Activated CD4-positive, alpha-beta T cell treated with anti-CD3 and anti-CD28 coated beads for 48 hours (primary cell): ENCODE measurements at regions not wholly inside any gene's neighbourhood (a gene's known extent, or its start where the extent isn't known, plus 50 kb on each side); places are given as distances from the start of the nearest gene placed in this dataset.
"Not testable (repeated sequence)": the region's sequence is repeated elsewhere in the genome, so short reads cannot be mapped to it uniquely, and the experiment has no call there.

Experiments used
- DNase-seq: peaks from one replicate; pipeline ENCODE4 v3.0.0-alpha.2; 2020

DNA sequence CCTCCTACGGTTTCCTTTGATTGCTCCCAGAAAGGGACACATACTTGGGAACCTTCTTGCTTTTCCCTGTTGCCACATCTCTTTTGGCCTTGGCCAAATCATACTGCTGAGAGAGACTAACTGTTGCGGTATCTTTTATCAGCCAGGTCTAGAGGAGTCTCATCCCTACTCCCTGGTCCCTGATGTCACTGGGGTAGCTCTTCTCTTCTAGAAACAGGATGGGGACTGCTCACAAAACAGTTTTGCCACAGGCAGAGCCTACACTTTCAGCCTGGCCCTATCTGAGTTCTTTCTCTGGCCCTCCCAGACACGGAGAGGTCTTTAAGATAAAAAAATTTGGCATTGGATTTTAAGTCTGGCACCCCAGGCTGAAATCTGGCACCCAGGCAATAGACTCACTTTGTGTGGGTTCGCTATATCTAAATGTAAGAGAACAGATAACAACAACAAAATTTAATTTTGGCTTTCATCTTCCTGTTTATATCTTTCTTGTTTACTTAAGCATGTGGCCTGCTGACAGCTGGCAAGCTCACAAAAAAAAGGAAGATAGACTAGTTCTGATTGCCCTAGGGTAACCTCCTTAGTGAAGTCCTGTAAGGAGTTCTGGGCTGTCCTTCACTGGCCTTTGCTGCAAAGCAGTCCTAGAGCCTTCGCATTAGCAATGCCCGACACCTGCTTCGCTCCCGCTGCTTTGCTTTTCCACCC lies 228.3 kb upstream of the NPVF start:
- DNase-seq = no peak

DNA sequence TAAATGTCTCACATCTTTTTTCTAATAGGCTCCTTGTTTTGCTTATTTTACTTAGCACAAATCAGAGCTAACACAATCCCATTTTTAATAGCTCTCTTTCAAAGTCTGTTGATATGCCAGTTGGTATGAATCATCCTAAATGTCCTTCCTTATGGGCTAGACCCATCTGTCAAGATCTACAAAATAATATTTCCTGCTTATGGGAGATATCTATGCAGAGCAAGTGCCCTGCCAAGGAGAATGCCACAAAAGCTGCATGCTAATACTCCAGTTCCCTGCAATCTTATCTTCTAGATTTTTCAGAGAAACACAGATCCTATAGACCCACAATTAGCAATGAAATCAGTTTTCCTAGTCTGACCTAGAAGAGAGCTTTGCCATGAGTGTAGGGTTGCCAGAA lies 230.8 kb upstream of the NPVF start:
- no peak for DNase-seq

DNA sequence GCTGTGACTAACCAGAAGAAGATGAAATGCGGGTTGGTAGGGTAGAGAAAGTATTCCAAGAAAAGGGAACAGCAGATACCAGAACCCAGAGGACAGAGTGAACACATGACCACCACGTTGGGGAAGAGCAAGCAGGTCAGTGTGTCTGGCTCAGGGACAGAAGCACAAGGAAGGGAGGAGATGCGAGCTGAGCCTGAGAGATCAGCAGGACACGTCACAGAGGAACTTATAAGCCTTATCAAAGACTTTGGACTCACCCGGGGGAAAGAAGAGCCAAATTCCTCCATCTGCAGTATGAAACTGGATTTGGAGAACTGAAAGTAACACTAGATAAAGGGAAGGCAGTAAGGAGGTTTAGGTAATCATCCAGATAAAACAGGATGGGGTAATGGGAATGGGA lies 232.1 kb upstream of the NPVF start:
- no peak for DNase-seq

DNA sequence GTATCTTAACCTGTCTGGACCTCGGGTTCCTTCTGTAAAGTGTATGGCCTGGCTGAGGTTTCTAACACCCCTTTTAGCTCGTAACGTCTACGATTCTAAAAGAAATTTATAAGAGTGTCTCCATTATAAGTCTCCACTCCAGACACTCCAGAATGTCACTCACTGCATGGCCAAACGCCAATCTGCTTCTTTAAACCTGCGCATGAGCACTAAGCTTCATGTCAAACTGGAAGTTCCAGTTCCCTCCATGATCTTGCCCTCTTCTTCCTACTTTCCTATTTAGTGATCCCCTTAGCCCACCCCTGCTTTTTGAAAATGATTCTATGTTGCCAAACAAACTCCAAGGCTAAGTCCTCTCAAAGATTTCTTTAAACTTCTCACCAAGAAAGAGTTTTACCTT lies 241.4 kb upstream of the NPVF start:
- no peak for DNase-seq

DNA sequence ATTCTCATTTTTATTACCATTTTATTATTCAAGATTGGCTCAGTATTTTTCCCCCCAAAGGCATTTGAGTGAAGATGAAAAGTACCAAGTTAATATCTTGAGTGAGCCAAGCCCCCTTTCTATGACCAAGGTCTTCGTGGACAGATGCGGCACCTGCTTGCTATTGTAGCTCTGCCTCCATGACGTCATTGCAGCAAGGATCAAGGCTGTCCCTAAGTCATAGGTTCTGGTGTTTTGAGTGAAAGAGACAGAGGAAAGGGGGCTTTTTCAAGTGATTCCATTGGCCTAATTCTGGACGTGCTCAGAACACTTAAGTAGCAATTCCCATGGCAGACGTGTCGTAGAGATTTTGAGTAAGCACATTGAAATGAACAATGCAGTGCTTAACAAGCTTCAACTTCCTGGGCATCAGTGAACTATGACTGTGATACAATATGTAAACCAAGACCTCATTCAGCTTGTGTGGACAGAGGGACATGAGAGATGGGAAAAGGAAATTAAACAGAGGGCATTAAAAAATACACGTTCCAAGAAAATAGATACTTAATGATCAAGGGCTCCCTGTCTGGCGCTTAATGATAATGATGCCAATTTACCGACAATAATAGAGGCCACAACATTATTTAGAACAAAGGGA lies 248.7 kb upstream of the NPVF start:
- DNase-seq = no peak

DNA sequence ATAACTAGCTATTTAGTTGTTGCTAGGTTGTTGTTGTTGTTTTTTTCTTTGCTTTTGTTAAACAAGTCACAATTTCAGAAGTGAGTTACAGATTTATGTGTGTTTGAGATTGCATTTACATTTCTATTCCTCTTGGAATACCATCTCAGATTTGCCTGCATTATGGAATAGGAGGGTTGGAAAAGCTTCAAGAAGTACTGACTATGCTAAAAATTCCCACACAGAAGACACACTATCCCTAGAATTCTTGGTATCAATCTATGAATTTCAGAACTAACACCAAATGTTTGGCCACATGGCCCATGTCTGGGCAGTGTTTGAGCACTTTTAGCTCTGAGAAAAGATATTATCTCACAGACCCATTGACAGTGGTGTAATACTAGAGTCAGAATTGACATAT lies 249.9 kb upstream of the NPVF start:
- not testable (repeated sequence) for DNase-seq

DNA sequence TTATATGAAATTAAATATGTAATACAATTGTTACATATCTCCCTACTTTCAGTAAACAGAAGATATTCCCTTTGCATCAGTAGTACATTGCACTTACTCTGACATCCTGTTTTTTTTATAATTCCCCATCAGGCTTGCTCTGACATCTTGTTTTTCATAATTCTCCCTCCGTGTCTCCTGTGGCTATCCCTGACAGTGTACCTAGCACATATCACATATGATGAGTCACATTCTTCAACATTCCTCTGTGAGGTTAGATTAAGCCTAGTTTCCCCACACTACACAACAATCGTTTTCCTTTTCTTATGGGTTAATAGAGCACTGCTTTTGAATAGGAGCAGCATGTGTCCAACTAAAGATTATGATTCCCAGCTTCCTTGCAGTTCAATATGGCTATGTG lies 250.6 kb upstream of the NPVF start:
- DNase-seq = no peak

DNA sequence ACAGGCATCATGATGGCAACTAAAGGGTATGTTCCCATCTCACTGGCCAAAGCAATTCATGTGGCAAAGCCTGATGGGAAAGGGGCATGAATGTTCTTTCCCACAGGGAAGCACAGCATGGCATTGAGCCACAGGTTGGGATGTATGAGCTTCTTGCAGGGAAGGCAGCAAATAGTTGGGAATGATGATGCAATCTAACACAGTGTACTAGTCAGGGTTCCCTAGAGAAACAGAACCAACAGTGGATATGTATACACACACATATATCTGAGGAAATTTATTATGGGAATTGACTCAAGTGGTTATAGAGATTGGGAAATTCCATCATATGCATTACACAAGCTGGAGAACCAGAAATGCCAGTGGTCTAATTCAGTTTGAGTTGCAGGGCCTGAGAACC lies 253.6 kb upstream of the NPVF start:
- DNase-seq = no peak

DNA sequence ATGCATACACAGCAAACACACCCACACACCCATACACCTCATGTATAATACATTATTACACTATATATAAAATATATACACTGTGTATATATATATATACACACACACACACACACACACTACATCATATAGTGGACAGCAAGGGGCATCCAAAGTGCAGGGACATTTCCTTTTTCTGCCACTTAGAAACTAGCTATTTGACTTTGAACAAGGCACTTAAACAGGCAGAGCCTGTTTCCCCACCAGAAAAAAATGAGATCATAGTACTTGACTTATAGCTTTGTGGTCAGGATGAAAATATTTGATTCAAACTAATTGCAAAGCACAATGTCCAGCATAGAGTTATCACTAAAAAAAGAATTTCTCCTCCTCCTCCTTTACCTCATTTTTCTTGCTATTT lies 254.3 kb upstream of the NPVF start:
- no peak for DNase-seq

DNA sequence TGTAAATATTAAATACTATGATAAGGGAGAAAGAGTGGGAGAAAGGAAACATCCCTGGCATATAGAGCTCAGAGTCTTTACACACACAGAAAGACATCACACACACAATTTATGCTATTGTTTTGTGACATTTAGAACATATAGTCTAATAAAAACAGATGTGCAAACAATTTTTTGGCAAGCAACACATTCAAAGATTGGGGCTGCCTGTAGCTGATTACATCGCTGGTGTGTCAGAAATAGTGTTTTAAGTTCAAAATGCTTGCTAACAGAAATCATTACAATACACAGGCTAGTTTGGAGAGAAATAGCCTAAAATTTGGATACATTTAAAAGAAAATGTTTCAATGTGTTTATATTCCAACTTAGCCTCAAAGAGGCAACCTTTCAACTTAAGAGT lies 256.7 kb upstream of the NPVF start:
- DNase-seq = no peak

DNA sequence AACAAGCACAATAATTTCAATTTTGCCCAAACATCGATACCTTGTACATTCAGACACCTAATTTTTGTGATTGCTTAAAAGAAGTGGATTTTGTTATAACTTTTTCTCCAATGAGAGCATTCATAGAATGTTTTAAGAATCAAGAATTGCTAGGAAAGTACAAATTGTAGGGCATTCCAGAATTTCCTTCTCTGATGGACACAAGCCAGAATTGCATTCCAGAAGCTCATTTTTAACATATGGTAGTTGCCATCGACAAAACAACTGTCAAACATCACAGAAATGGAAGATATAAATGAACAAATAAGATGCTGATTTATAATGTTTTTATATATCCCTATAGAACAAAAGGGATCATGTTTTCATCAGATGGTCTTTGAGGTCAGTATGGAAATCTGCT lies 258.4 kb upstream of the NPVF start:
- DNase-seq = no peak

DNA sequence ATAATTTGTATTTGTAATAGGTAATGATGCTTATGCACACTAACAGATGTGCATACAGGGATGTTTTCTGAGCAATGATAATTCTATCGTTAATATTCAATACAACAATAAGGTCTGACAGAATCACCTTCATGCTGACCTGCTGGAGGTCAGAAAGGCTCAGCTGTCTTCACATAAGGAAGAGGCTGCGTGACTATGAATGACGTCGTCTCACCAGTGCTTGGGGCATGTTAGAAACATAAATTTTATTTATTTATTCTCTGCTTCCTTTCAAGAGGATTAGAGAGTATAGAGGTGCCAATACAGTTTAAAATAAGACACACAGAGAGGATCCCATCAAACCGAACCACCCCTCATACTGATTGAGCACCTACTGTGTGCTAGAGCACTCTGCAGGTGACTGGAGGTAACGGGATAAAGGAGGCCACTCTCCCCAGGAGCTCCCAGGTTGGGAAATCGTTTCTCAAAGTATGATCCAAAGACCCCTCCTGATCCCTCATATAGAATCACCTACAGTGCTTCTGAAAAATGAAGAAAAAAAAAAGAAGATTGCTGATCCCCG lies 265.6 kb upstream of the NPVF start:
- no peak for DNase-seq

DNA sequence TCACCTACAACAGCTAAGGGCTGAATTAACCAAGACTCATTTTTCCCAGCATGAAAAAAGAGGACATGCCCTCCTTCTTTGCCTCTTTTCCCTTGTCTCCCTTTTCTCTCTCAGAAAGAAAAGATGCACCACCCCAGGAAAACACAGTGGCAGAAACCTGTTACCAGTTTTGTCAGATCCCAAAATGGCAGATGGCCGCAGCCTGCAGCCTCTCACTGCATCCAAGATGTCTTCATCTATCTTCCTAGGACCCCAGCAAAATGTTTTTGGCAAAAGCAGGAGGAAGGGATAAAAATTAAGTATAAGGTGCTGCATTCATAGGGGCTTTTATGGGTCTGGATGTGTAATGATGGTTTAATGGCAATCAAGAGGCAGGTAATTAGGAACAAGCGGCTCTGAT lies 266.6 kb upstream of the NPVF start:
- DNase-seq = no peak

DNA sequence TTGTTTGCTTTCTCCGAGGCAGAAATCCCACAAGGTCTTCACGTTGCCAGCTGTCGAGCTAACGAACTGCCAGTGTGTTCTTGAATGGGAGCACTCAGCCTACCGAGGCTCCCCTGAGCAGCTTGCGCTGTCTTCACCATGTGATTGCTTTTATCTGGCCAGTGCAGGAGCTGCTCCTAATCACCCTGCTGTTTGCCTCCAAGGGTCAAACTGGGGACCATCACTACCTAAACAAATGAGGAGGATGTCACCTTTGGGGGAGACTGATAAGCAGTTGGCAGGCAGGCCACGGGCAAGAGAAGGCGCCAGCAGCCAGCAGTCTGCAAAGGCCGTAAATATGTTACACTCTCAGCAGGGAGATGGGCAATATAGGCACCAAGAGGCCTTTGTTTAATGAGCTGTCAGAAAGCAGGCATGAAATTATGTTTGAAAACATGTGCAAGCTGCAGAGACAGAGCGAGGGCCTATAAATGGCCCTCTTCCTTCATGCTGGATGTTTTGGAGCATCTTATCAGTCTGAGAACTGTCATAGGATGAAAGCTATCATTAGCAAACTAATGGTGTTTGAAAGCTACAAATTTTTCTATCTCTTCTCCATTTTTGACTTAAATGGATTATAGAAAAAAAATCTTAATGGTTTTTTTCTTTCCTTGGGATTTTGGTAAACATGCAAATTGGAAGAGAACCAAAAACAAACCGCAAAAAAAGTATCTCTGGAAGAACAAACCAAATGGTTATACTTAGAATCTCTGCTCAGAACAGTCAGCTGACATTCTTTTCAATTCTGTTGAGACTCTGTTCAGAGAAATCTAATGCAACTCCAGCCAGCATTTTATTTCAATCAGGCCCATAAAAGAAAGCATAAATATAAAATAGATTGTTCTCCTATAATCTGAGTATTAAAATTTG lies 267.3 kb upstream of the NPVF start:
- no peak for DNase-seq

DNA sequence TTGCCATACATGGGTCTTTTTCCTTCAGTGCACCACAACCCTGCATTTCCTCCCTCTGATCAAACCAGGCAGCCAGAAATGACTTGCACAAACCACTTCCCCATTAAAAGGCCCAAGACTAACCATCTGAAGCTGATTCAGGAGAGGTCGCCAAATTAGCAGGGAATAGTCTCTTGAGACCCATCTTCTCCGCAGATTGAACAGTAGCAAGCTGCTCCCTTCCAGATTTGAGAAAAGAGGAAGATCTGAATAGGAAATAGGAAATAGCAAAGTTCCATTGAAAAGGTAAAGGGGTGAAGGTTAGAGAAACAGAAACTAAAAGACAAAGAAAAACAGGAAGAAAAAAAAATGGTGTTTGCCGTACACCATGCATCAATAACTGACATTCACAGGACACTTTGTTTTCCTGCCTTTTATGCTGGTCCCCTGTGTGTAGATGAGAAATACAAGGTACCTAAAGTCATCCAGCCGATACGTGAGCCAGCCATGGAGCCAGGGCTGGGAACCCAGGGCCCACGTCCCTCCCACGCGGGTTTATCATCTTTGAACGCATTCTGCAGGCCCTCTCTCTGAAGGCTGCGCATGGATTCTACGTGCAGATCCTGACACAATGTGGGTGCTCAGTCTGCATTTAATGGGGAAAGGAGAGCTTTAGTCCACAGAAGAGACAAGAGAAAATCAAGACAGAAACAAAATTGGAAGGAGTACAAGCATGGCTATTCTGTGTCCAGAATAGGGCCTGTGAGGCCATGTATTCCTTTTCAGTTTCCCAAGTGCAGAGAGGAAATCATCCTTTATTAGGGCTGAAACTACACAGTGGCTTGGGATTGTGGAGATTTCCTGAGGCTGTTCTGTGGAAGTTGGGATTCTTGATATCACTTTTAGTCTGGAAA lies 268.4 kb upstream of the NPVF start:
- DNase-seq = no peak

DNA sequence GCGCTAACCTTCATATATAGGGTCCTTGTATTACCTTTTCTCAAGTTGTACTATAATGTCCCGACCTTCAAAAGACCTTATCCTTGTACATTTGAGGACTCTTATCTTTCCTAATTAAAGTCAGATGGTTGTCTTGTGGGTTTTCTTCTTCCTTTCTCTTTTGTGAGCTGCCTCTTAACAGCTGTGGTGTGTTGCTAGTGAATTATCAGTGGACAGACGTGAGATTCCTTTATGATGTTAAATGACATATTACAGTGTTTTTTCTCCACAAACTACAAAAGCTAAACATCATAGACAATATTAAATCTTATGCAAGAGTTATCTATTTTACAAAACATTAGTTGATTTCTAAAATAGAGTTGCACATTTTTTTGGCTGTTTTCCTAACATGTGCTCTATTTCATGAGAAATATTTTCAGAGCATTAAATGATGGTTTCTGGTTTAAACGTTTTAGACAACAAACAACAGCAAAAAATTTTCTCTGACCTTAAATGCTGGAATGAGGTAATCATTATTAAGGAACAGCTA lies 272.2 kb upstream of the NPVF start:
- no peak for DNase-seq

DNA sequence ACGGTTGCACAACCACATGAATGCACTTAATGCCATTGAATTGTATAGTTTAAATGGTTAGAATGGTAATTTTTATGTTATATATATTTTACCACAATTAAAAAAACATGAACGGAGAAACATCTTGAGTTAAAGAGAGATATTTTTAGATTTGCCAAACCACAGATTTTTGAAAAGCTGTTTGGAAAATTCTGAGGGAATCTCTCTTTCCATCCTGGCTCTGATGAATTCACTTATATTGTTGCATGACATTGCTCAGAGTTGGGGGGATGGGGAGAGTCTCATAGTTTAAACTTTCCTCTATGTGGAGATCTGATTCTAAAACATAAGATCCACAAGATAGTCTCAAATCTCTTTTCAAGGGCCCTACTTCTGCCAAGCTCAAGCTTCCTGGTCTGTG lies 275.0 kb upstream of the NPVF start:
- no peak for DNase-seq

DNA sequence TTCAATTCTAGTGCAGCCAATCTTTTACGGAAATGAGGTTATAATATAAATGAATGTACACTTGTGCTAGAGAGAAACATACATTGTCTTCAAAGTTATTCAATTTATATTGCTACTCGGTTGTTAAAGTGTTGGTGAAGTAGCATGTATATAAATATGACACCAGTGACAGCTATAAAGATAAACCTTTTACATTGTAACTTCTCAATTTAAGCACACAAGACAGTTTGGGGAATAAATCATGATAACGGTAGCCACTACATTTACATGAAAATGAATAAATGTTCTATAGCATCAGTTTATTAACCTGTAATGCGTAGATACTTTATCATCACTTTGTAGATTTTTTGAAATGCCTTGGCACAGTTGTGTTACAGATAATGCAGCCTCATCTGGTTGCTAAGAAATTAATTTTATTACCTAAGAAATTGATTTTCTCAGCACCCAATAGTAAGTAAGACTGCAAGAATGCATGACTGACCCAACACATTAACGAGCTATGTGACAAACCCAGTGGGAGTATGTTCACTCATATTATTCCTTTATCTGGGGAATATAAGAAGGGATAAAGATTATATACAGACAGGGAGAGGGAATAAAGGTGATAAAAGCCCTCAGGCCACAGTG lies 283.9 kb upstream of the NPVF start:
- no peak for DNase-seq

DNA sequence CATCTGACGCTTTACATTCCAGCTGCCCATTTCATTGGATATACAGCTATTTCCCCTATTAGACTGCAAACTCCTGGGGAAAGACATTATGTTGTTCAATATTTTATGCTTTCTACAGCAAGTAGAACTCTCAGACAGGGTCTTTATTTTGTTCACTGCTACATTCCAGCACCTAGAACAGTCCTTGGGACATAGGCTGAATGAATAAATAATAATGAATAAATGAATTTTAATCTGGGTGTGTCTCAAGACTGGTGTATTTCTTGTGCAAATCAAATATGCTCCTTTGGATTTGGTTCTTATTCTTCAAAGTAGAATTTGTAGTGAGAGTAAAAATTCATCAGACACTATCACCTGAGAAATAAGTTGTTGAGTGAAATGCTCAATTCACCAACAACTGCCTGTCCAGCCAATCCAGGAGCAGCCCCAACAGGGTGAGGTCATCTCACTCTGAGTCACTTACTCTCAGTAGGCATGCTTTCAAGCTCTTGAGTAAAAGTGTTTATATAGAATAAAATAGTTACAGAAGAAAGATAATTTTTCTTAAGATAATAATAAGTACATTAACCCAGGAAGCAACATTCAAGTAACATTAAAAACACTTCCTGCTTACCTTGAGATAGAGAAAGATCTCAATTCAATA lies 287.5 kb upstream of the NPVF start:
- DNase-seq = peak; percentile 28

DNA sequence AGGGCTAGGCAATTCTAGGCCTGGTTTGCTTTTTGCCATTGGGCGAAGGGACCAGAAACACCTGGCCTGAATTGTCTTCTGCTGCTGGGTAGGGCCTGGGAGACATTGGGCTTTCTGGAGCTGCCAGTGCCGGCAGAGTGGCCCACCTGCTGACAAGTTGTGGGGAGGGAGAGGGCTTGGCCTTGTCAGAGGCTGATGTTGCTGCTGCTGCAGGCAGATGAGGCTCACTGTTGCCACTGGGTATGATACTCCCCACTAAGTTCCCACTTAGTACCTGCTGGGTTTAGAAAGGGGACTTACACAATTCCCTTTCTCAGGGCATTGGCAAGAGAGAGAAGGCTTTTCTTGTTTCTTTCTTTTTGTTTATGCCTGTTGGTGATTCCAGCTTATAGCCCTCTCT lies 289.6 kb upstream of the NPVF start:
- no peak for DNase-seq

DNA sequence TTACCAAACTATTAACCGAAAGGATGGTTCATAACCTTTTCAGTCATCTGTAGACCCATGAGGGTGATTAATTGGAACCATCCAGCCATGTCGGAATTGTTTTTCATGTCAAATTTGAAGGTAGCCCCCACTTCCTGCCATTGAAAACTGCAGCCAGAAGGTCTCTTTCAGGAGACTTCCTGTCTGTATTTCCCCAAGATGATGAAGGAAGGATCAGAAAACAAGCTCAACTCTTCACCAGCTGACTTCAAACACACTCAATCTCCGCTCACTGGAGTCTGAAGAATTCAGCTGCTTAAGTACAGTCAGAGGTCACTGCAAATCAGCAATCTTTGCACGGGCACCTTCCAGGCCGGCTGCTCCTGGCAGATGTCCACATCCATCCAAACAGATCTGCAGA lies 291.7 kb upstream of the NPVF start:
- DNase-seq = no peak
